RWPE1 (cell line): ENCODE measurements at regions not wholly inside any gene's neighbourhood (a gene's known extent, or its start where the extent isn't known, plus 50 kb on each side); places are given as distances from the start of the nearest gene placed in this dataset.

ENCODE experiments used
- CTCF ChIA-PET: fragments of 350-600 bp; sonication (Branson Sonifier 250); formaldehyde crosslinking; extraction: SDS; loops from one replicate; lab custom pipeline; 2021; lab: Yijun Ruan, JAX
- POLR2A ChIA-PET: fragments of 400-600 bp; formaldehyde crosslinking; extraction: SDS; loops from one replicate; lab custom pipeline; 2020; ENCODE audit warnings: antibody characterized with exemption; ENCODE audit not compliant: low non-redundant PET; lab: Yijun Ruan, JAX
- DNase-seq: peaks from one replicate; pipeline ENCODE4 v3.0.0; 2012; ENCODE audit warnings: low spot score
- H3K27ac ChIP-seq: fragments of 450-650 bp; 2 replicates; pipeline ENCODE4 v1.5.1; 2017
- CTCF ChIP-seq: fragments of 450-650 bp; conservative IDR thresholded peaks from 2 replicates; pipeline ENCODE4 v1.5.1; 2017; ENCODE audit warnings: low read depth, mild to moderate bottlenecking

GRCh38 chr17:22131740-22132139, 439.4 kb downstream of the KCNJ18 start:
- DNase-seq = no peak
- H3K27ac ChIP-seq = no peak overlapping the region
- CTCF ChIA-PET = interaction anchor here (1.3 kb wide), 1 partner anchor 18 kb away, joined by 3 read pairs; no protein-coding TSS in a partner anchor
- TF ChIP-seq CTCF = no peak
- POLR2A ChIA-PET = no interaction called here

- CTCF ChIA-PET = no interaction called here
- no peak overlapping the region for H3K27ac ChIP-seq
- no peak for TF ChIP-seq CTCF
- no peak for DNase-seq
- POLR2A ChIA-PET = no interaction called here
Measured at GRCh38 chr17:22138861-22139469, 446.6 kb downstream of the KCNJ18 start.

GRCh38 chr17:22142091-22142490, 449.8 kb downstream of the KCNJ18 start:
- no peak for DNase-seq
- ChIA-PET POLR2A (no interaction called here), CTCF (no interaction called here)
- no peak overlapping the region for H3K27ac ChIP-seq
- no peak for TF ChIP-seq CTCF

GRCh38 chr17:22145605-22146178, 453.4 kb downstream of the KCNJ18 start:
- DNase-seq = no peak
- CTCF ChIA-PET = interaction anchor here (0.7 kb wide), 1 partner anchor 292 kb away, joined by 3 read pairs; no protein-coding TSS in a partner anchor

GRCh38 chr17:22158364-22158763, 466.0 kb downstream of the KCNJ18 start:
- ChIA-PET CTCF (no interaction called here), POLR2A (no interaction called here)
- no peak overlapping the region for H3K27ac ChIP-seq
- no peak for TF ChIP-seq CTCF
- no peak for DNase-seq

More at GRCh38 chr17:22145605-22146178, 453.4 kb downstream of the KCNJ18 start:
- no peak overlapping the region for H3K27ac ChIP-seq
- POLR2A ChIA-PET = no interaction called here
- TF ChIP-seq CTCF = no peak

GRCh38 chr17:22161376-22161775, 469.1 kb downstream of the KCNJ18 start:
- ChIA-PET CTCF (no interaction called here), POLR2A (no interaction called here)
- DNase-seq = no peak
- no peak overlapping the region for H3K27ac ChIP-seq
- no peak for TF ChIP-seq CTCF
